Sigmoid colon (tissue), 6 donors: ENCODE measurements at regions not wholly inside any gene's neighbourhood (a gene's known extent, or its start where the extent isn't known, plus 50 kb on each side); places are given as distances from the start of the nearest gene placed in this dataset.

ENCODE experiments used
- DNase-seq: peaks from one replicate; pipeline ENCODE4 v3.0.0-alpha.2; 2019
- H3K27ac ChIP-seq, 4 donors: fragments of 200-600 bp; sonication (generic); one replicate each; pipeline ENCODE4 v1.5.1; 2016 to 2019; ENCODE audit warnings: mild to moderate bottlenecking in 1 of 4
- H3K27me3 ChIP-seq, 3 donors: fragments of 200-600 bp; sonication (generic); one replicate each; pipeline ENCODE4 v1.5.1; 2019; ENCODE audit warnings: mild to moderate bottlenecking in 1 of 3
- H3K36me3 ChIP-seq, 4 donors: fragments of 200-600 bp; sonication (generic); one replicate each; pipeline ENCODE4 v1.5.1; 2016 to 2019
- H3K4me1 ChIP-seq, 4 donors: fragments of 200-600 bp; sonication (generic); one replicate each; pipeline ENCODE4 v1.5.1; 2017 to 2019
- H3K4me3 ChIP-seq, 4 donors: fragments of 200-600 bp; sonication (generic); one replicate each; pipeline ENCODE4 v1.5.1; 2017 to 2019; ENCODE audit warnings: mild to moderate bottlenecking in 2 of 4, moderate library complexity in 1 of 4
- H3K9me3 ChIP-seq, 4 donors: fragments of 200-600 bp in 3 of 4; sonication (generic) in 3 of 4; one replicate each; pipeline versions ENCODE4 v1.5.1 to v1.6.1; 2013 to 2019
- CTCF ChIP-seq, 4 experiments: fragments of 450-650 bp in 3 of 4; fragments of 200-600 bp in 1 of 4; IDR thresholded peaks; one replicate each; pipeline ENCODE4 v1.5.1; 2016 to 2019; ENCODE audit warnings: antibody characterized with exemption in 4 of 4, mild to moderate bottlenecking in 3 of 4, moderate library complexity in 2 of 4
- EP300 ChIP-seq, 4 donors: sonication (generic); formaldehyde crosslinking; IDR thresholded peaks; one replicate each; pipeline ENCODE4 v1.6.1; 2017; ENCODE audit warnings: antibody characterized with exemption in 4 of 4
- POLR2A ChIP-seq, 2 donors: fragments of 450-650 bp; IDR thresholded peaks; one replicate each; pipeline ENCODE4 v1.6.1; 2016; ENCODE audit warnings: antibody characterized with exemption in 2 of 2, mild to moderate bottlenecking in 2 of 2, moderate library complexity in 2 of 2
- POLR2AphosphoS5 ChIP-seq, 4 donors: sonication (generic); formaldehyde crosslinking; IDR thresholded peaks; one replicate each; pipeline ENCODE4 v1.6.1; 2017; ENCODE audit warnings: antibody characterized with exemption in 4 of 4
- WGBS, 2 donors: extraction: QIAGEN DNeasy Blood & Tissue Kit; methylation state at CpG; one replicate each; pipeline ENCODE4 v1.1.7; 2013; 5-methylcytosine and 5-hydroxymethylcytosine counted together
- intact Hi-C: fragments of 100-400 bp; cut with DNase I; formaldehyde crosslinking; loops from one replicate; pipeline ENCODE4 v1.15.1; 2023
- donor health status: healthy with polysubstance abuse.
- donor health status: healthy.

GRCh38 chr4:149113804-149114430 lies 671.7 kb upstream of the NR3C2 start:
- H3K9me3 ChIP-seq, result no peaks in the 10 kb centered on the region
- no peak for DNase-seq
- intact Hi-C loops, result no loop called here
- H3K27me3 ChIP-seq, result no peaks in the 10 kb centered on the region
- H3K27ac ChIP-seq, result no peak overlapping the region
- H3K4me3 ChIP-seq, result no peak overlapping the region
- H3K4me1 ChIP-seq, result peaks cover 0 to 3% (median 0%) of the 10 kb centered on the region in 4 donors
- TF ChIP-seq EP300 (IDR thresholded peaks at IDR 0.05), result no peak
- no peak for TF ChIP-seq POLR2AphosphoS5 (IDR thresholded peaks at IDR 0.05)
- TF ChIP-seq POLR2A (IDR thresholded peaks at IDR 0.05), result no peak
- TF ChIP-seq CTCF (IDR thresholded peaks at IDR 0.05), result no peak
- WGBS, 2 donors, result 93 to 97% methylated on average over 1 of the region's 1 CpG
- no peaks in the 10 kb centered on the region for H3K36me3 ChIP-seq

GRCh38 chr4:149112109-149112508 lies 669.9 kb upstream of the NR3C2 start:
- Histone ChIP-seq H3K27ac (no peak overlapping the region), H3K36me3 (no peaks in the 10 kb centered on the region), H3K9me3 (no peaks in the 10 kb centered on the region), H3K27me3 (no peaks in the 10 kb centered on the region), H3K4me3 (no peak overlapping the region), H3K4me1 (peaks cover 0 to 3% (median 0%) of the 10 kb centered on the region in 4 donors)
- WGBS, 2 donors, result 70 to 90% methylated on average over 3 of the region's 3 CpGs
- no peak for DNase-seq
- intact Hi-C loops, result no loop called here
- no peak for TF ChIP-seq CTCF (IDR thresholded peaks at IDR 0.05)
- TF ChIP-seq POLR2A (IDR thresholded peaks at IDR 0.05), result no peak
- TF ChIP-seq POLR2AphosphoS5 (IDR thresholded peaks at IDR 0.05), result no peak

- H3K4me1 ChIP-seq, result peaks cover 0 to 3% (median 0%) of the 10 kb centered on the region in 4 donors
- no peaks in the 10 kb centered on the region for H3K9me3 ChIP-seq
- no peaks in the 10 kb centered on the region for H3K36me3 ChIP-seq
- intact Hi-C loops, result no loop called here
- WGBS, 2 donors, result 12 to 62% methylated on average over 3 of the region's 3 CpGs
- no peaks in the 10 kb centered on the region for H3K27me3 ChIP-seq
- no peak overlapping the region for H3K4me3 ChIP-seq
- no peak for TF ChIP-seq EP300 (IDR thresholded peaks at IDR 0.05)
- TF ChIP-seq CTCF (IDR thresholded peaks at IDR 0.05), result no peak
- no peak overlapping the region for H3K27ac ChIP-seq
- no peak for DNase-seq
These were observed 668.3 kb upstream of the NR3C2 start for GRCh38 chr4:149110481-149110880.

- Histone ChIP-seq H3K9me3 (no peaks in the 10 kb centered on the region), H3K27me3 (no peaks in the 10 kb centered on the region), H3K4me3 (no peak overlapping the region), H3K36me3 (no peaks in the 10 kb centered on the region), H3K4me1 (peaks cover 0 to under 1% (median 0%) of the 10 kb centered on the region in 4 donors), H3K27ac (no peak overlapping the region)
- WGBS, 2 donors, result 66 to 79% methylated on average over 2 of the region's 2 CpGs
- TF ChIP-seq POLR2AphosphoS5 (IDR thresholded peaks at IDR 0.05) (no peak), POLR2A (IDR thresholded peaks at IDR 0.05) (no peak), CTCF (IDR thresholded peaks at IDR 0.05) (no peak), EP300 (IDR thresholded peaks at IDR 0.05) (no peak)
- DNase-seq, result no peak
- intact Hi-C loops, result no loop called here
These were observed 666.4 kb upstream of the NR3C2 start for GRCh38 chr4:149108626-149109025.

- no peak for DNase-seq
- intact Hi-C loops, result no loop called here
- TF ChIP-seq POLR2A (IDR thresholded peaks at IDR 0.05), result no peak
- no peak for TF ChIP-seq POLR2AphosphoS5 (IDR thresholded peaks at IDR 0.05)
- no peak for TF ChIP-seq EP300 (IDR thresholded peaks at IDR 0.05)
- TF ChIP-seq CTCF (IDR thresholded peaks at IDR 0.05), result no peak
- H3K9me3 ChIP-seq, result no peaks in the 10 kb centered on the region
- H3K27ac ChIP-seq, result no peak overlapping the region
- no peaks in the 10 kb centered on the region for H3K36me3 ChIP-seq
- H3K4me3 ChIP-seq, result no peak overlapping the region
- no peaks in the 10 kb centered on the region for H3K27me3 ChIP-seq
- H3K4me1 ChIP-seq, result no peaks in the 10 kb centered on the region
These were observed 660.6 kb upstream of the NR3C2 start for GRCh38 chr4:149102765-149103164.
